ENCODE measurements at regions not wholly inside any gene's neighbourhood (a gene's known extent, or its start where the extent isn't known, plus 50 kb on each side); places are given as distances from the start of the nearest gene placed in this dataset.

- DNase-seq: no peak
Measured at GRCh38 chr5:74092766-74093165, 466.8 kb downstream of the ARHGEF28 start.

DNA sequence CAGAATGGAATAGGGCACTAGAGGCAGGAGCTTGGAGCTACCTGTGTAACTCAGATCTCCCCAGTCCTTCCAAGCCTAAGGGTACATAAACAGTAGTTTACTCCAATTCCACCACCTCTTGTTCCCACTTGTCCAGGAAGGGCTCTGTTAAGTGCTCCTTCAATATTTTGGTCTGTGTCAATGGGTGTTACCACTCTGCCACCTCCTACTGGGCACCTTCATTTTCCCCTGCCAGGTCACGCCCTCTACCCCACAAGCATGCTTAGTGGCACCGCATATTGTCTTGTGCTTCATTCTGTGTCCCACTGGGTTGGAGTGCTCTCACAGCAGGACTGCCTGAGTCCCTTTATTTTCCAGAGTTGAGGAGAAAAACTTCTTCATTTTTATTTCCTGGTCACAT lies 459.8 kb downstream of the ARHGEF28 start:
- DNase-seq: no peak

- DNase-seq: no peak
Measured at GRCh38 chr5:74085186-74085585, 459.2 kb downstream of the ARHGEF28 start.

DNA sequence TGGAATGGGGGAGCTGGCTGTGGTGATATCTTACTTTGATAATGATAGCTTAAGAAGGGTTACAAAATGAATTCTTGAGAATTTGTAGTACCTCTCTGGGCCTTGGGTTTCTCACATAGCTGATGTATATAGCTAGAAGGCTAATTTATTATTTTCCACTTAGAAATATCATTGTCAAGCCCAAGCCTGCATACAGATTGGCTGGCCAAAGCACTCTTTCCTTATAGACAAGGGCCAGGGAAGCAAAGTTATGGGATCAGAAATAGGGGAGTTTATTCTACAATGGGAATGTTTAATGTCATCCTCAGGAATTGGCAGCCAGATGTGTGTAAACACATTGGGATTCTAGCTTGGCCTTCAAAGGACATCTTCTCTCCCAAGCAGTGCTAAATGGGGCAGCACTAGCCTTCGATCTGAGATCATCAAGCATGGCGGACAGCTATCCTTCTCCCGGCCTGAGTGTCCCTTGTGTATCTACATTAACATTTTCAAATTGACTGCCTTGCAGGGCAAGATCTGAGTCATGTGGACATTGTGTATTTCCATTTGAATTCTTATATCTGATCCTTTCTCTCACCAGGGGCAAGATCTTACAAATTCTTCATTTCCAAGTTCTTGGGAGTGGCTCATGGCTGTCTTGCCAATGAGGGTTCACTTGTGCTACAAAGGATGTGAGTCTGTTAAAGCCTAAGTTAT lies 457.2 kb downstream of the ARHGEF28 start:
- DNase-seq: no peak

DNA sequence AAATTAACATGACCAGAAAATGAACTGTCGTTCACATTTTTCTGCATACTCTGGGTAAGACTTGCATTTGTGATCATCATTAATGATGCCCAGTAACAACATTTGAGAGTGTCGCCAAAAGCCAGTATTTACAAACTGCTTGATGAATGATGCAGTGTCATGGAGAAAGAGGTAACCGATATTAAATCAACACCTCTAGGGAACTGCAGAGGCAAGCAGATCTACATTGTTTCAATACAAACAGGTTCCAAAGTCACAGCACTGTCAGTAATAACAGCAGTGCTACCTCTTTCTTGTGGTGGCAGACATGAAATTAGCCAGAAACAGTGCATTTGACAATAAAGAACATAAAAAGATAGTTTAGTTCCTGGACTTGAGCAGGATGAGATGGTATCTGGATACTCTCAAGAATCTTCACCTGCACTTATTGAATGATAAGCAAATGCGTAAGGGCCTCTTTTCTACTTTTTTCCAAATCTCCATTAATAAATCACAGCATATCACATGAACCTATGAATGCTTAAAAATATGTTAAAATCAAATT lies 456.6 kb downstream of the ARHGEF28 start:
- no peak for DNase-seq

GRCh38 chr5:74081126-74081525 lies 455.1 kb downstream of the ARHGEF28 start:
- DNase-seq: no peak

DNA sequence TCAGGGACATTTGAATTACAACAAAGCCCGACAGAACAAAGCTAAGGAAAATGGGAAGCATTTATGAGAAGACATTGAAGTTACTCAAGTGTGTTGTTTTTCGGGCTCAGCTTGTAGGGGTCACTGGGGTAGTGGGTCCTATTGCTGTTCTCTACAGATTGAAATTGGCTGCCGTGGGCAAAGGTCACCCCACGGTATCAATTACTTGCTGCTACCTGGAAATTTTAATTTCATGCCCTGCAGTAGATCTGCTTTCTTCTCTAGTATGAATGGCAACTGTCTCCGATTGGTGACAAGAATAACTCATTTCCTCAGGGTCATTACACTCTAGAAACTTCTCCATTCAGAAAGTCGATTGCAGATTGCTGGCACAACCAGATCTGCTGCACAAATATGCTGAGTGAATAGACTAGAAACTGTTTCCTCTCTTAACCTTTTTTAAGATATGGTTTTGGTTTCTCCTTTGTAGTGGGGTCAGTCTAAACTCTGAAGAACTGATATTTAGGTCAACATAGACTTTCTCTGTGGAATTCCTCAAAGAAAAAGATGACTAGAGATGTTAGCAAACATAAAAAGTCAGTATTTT lies 454.1 kb downstream of the ARHGEF28 start:
- DNase-seq: no peak

- DNase-seq: no peak
Measured at GRCh38 chr5:74075501-74076484, 449.8 kb downstream of the ARHGEF28 start.

DNA sequence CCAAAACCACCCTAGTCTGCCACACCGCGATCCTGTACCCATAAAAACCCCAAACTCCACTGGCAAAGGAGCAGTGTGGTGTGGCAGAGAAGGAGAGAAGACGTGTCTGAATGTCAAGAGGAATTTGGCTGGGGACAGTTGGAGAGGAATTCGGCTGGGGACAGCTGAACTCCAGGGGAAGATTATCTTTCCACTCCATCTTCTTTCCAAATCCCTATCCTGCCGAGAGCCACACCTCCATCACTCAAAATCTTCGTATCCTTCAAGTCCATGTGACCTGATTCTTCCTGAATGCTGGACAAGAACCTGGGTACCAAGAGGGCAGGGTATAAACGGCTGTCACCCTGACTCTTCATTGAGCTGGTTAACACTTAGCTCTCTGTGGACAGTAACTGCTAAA lies 448.1 kb downstream of the ARHGEF28 start:
- DNase-seq: no peak

DNA sequence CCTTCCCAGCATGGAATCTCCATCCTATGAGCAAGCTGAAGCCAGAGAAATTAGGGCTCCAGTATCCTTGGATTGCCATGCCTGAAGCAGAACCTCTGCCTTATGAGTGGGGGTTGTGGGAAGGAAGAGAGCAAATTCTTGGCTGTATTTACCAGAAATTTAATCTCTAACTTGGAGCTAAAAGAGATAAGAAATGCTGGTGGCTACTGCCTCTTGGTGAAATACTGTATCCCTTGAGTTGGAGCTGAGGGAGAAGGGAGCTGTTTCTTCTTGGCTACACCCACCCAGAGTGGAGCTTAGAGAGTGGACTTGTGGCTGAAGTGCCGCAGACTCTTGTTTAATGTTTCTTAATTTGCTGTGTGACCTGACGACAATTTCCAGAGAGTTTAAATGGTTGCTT lies 447.3 kb downstream of the ARHGEF28 start:
- DNase-seq: no peak

DNA sequence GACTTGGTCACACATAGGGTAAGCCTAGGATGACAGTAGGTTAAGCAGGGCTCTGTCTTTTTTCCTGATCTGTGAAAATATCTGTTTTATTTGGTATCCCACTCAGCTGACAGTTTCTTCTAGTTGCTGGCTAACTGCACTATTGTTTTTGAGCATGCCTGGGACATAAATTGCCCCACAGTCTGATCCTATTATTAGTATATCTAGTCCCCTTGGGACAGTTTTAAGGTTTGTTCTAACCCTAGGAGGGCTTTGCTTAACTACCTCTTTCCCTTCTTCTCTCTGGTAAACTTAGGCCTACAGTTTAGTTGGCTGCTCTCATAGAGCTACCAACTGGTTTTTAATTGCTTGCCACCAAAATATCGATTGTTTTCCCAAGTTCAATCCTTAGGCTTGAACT lies 446.6 kb downstream of the ARHGEF28 start:
- no peak for DNase-seq

- no peak for DNase-seq
Measured at GRCh38 chr5:74070766-74071165, 444.8 kb downstream of the ARHGEF28 start.

- DNase-seq: no peak
Measured at GRCh38 chr5:74069741-74070140, 443.7 kb downstream of the ARHGEF28 start.

- no peak for DNase-seq
Measured at GRCh38 chr5:74067748-74068541, 441.9 kb downstream of the ARHGEF28 start.

GRCh38 chr5:74064911-74065310 lies 438.9 kb downstream of the ARHGEF28 start:
- no peak for DNase-seq

- no peak for DNase-seq
Measured at GRCh38 chr5:74064225-74064624, 438.2 kb downstream of the ARHGEF28 start.

DNA sequence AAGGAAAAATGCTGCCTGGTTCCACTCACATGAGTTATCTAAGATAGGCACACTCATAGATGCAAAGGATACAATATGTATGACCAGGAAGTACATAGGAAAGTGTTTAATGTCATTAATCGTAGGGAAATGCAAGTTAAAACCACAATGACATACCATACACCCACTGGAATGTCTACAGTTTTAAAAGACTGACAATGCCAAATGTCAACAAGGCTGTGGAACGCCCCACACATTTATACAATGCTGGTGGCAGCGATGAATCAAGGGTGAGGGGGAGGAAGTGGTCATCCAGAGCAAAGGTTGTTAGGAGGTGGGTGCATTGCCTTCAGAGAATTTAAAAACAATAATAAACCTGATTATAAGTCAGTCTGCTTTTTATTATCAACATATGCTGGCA lies 437.8 kb downstream of the ARHGEF28 start:
- DNase-seq: no peak

DNA sequence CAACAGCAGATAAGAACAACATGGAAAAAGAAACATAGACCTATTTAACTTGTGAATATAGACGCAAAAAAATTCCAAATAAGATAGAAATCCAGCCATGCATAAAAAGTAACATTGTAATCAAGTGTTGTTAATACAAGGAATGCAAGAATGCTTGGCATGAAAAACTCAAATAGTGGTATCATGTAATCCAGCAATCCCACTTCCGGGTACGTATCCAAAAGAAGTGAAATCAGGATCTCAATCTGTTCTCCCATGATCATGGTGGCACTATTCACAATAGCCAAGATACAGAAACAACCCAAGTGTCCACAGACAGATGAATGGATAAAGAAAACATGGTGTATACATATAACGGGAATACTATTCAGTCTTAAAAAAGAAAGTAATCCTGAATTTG lies 437.4 kb downstream of the ARHGEF28 start:
- no peak for DNase-seq

- no peak for DNase-seq
Measured at GRCh38 chr5:74061292-74061691, 435.3 kb downstream of the ARHGEF28 start.

DNA sequence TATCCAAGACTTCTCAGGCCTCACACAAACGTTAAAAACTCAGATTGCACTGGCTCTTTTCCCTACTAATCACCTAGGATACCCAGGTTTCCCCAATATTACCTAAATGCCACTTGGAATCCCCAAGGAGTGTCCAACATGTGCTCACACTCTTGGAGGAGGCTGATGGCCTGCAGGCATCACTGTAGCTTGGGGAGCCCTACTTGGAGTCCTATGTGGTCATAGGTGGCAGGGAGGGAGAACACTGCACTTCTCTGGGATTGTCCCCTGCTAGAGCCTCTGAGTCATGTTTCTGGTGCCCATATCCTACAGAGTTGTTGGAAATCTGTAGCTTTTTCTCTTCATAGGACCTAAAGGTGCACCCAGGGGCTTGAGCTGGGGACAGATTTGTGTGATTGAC lies 433.7 kb downstream of the ARHGEF28 start:
- DNase-seq: no peak

DNA sequence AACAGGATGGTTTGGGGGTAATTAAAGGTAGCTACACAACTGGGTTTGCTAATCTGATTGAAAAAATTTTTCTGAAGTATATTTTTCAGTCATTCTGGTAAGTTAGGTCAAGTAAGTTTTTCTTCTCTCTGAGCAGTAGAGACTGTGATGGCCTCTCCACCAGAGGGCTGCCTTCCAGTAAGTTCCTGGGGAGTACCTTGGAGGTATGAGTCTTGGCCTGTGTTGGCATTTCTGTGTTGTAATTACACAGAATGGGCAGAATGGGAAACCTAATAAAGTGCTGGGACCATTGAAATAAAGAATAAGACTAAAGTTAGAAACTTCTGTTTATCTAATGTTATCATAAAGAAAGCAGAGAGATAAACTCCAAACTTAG lies 430.8 kb downstream of the ARHGEF28 start:
- DNase-seq: no peak

Measured in left kidney (tissue), 1 donor.